Stimulated activated effector memory CD8-positive, alpha-beta T cell treated with anti-CD3 and anti-CD28 coated beads, Interleukin-12 subunit alpha, Interleukin-12 subunit beta, amount 100 ng/mL, for 72 hours (primary cell): ENCODE measurements at regions not wholly inside any gene's neighbourhood (a gene's known extent, or its start where the extent isn't known, plus 50 kb on each side); places are given as distances from the start of the nearest gene placed in this dataset.
A peak's percentile ranks its signal among the peaks of the same experiment; 100 is the strongest.

ENCODE experiments used
- ATAC-seq: fragments of 150-1000 bp; cut with Tn5 transposase; 2 replicates; pipeline ENCODE4 v1.10.0; 2021
- DNase-seq, 2 donors: peaks; one replicate each; pipeline ENCODE4 v3.0.0; 2021 to 2022; ENCODE audit warnings: low spot score in 2 of 2
- H3K27ac Mint-ChIP-seq: one replicate; pipeline ENCODE4 v1.8.0; 2022; ENCODE audit warnings: mild to moderate bottlenecking, mixed read lengths
- H3K36me3 Mint-ChIP-seq: one replicate; pipeline ENCODE4 v1.8.0; 2022; ENCODE audit warnings: mild to moderate bottlenecking, mixed read lengths
- H3K4me1 Mint-ChIP-seq: one replicate; pipeline ENCODE4 v1.8.0; 2022; ENCODE audit warnings: mixed read lengths
- H3K4me3 Mint-ChIP-seq: one replicate; pipeline ENCODE4 v1.8.0; 2022; ENCODE audit warnings: mild to moderate bottlenecking, mixed read lengths
- H3K9me3 Mint-ChIP-seq: one replicate; pipeline ENCODE4 v1.8.0; 2022; ENCODE audit warnings: mixed read lengths

DNA sequence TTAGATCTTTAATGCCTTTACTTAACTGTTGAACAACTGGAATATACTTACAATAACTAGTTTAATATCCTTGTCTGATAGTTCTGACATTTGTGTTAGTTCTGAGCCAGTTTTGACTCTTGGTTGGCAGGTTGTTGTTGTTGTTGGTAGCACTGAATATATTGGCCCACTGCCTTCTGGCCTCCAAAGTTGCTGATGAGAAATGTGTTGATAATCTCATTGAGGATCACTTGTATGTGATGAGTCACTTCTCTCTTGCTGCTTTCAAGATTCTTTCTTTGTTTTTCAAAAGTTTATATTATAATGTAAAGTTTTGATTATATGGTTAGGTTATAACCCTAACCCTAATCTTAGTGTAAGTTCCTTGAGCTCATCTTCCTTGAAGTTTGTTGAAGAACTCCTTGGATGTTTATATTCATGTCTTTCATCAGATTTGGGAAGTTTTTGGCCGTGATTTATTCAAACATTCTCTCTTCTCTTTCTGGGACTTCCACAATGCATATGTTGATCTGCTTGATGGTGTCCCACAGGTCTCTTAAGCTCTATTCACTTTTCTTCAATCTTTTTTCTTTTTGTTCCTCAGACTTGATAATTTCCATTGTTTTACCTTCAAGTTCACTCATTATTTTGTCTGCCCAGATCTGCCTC is 149.7 kb downstream of the FGF18 start:
- no peak for ATAC-seq
- Mint-ChIP-seq H3K27ac (no peak overlapping the region), H3K4me3 (no peak overlapping the region), H3K4me1 (no peaks in the 10 kb centered on the region), H3K36me3 (no peaks in the 10 kb centered on the region), H3K9me3 (peaks cover 16% of the 10 kb centered on the region)
- no peak for DNase-seq

- Mint-ChIP-seq H3K9me3 (peaks cover 16% of the 10 kb centered on the region), H3K27ac (no peak overlapping the region), H3K4me1 (no peaks in the 10 kb centered on the region), H3K36me3 (no peaks in the 10 kb centered on the region), H3K4me3 (no peak overlapping the region)
- DNase-seq (no peak), ATAC-seq (no peak)
Observed at GRCh38 chr5:171570244-171570825, 150.9 kb downstream of the FGF18 start.

DNA sequence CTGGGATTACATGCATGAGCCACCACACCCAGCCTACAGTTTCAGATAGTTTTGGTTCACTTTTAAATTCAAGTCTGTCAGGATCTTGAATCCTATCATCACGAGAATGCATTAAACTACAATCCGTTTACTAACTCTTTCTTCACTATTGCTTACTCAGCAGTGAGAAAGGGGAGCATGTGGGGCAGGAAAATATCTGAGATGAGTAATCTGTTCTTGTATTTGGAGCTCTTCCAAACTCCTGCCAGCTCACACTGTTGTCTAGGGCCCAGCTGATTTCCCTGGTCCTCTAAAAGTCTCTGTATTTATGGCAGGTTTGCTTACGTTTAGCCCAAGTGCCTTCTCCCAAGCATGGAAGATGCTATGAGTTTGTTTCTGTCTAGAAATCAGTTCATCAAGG is 152.2 kb downstream of the FGF18 start:
- Mint-ChIP-seq H3K27ac (no peak overlapping the region), H3K4me3 (no peak overlapping the region), H3K9me3 (peaks cover 16% of the 10 kb centered on the region), H3K4me1 (no peaks in the 10 kb centered on the region), H3K36me3 (no peaks in the 10 kb centered on the region)
- DNase-seq (no peak), ATAC-seq (no peak)

- Mint-ChIP-seq H3K36me3 (no peaks in the 10 kb centered on the region), H3K27ac (no peak overlapping the region)
- ATAC-seq = no peak
Observed at GRCh38 chr5:171573021-171573420, 153.6 kb downstream of the FGF18 start.

DNA sequence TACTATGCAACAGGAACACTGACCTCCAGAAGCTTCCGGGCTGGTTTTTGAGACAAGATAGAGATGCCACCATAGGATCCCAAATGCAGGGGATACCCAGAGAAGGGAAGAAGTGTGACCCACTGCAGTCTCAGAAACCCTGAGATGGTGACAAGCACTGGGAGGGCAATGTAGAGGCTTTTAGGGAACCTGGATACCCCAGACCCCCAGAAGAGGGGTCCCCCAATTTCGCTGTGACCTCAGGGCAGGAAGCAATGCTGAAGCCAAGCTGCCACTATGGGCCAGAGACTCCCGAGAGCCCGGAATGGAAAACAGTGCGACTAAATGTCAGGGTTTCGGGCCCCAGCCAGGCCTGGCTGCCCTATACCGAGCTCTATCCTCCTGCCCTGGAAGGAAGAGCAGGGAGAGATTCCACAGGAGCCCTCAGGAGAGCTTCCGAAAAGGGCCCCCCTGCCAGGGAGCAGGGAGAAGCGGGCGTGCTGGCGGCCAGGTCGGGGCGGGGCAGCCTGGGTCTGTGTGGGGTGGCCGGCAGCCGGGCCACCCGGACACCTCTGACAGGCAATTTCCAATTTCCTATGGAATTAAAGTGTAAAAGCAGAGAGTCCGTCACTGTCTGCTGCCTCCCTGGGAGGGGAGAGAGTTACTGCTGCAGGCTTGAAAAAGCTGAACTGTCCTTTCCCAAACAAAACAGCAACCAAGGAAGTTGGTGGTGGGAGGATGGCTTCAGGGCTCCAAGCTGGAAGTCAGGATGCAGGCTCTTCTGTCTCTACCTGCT is 154.2 kb downstream of the FGF18 start:
- peaks cover 11% of the 10 kb centered on the region for H3K9me3 Mint-ChIP-seq
- no peak overlapping the region for H3K4me3 Mint-ChIP-seq
- no peaks in the 10 kb centered on the region for H3K4me1 Mint-ChIP-seq
- H3K27ac Mint-ChIP-seq = no peak overlapping the region
- peak in 1 of 2 donors; percentile 23 for DNase-seq
- ATAC-seq = no peak
- no peaks in the 10 kb centered on the region for H3K36me3 Mint-ChIP-seq

More at GRCh38 chr5:171573021-171573420, 153.6 kb downstream of the FGF18 start:
- H3K4me1 Mint-ChIP-seq = no peaks in the 10 kb centered on the region
- no peak for DNase-seq
- H3K4me3 Mint-ChIP-seq = no peak overlapping the region
- peaks cover 15% of the 10 kb centered on the region for H3K9me3 Mint-ChIP-seq

GRCh38 chr5:171574376-171574775 is 154.9 kb downstream of the FGF18 start:
- H3K27ac Mint-ChIP-seq = no peak overlapping the region
- ATAC-seq (no peak), DNase-seq (peak in 1 of 2 donors; percentile 32)
- peaks cover 6% of the 10 kb centered on the region for H3K9me3 Mint-ChIP-seq
- no peaks in the 10 kb centered on the region for H3K4me1 Mint-ChIP-seq
- H3K36me3 Mint-ChIP-seq = no peaks in the 10 kb centered on the region
- no peak overlapping the region for H3K4me3 Mint-ChIP-seq

DNA sequence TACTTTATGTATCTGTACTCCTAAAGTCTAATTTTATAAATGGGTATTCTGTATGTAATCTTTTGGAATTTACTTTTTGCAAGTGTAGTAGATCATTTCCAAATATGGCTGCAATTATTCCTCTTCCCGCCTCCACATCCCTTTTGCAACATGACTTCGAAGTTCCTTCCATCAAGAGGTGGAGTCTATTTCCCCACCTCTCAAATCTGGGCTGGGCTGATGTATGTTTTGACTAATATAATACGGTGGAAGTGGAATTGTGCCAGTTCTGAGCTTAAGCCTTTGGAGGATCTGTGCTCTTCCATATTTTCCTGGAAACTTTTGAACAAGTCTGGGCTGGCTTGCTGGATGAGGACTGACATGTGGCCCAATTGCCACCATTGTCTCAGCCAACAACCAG is 155.9 kb downstream of the FGF18 start:
- DNase-seq = no peak
- Mint-ChIP-seq H3K4me1 (no peaks in the 10 kb centered on the region), H3K36me3 (no peaks in the 10 kb centered on the region), H3K4me3 (no peak overlapping the region), H3K27ac (no peak overlapping the region), H3K9me3 (peaks cover 2% of the 10 kb centered on the region)
- ATAC-seq = no peak

GRCh38 chr5:171575808-171576207 is 156.4 kb downstream of the FGF18 start:
- Mint-ChIP-seq H3K36me3 (no peaks in the 10 kb centered on the region), H3K9me3 (peaks cover 2% of the 10 kb centered on the region), H3K27ac (no peak overlapping the region), H3K4me3 (no peak overlapping the region), H3K4me1 (no peaks in the 10 kb centered on the region)
- DNase-seq (peak in 1 of 2 donors; percentile 2), ATAC-seq (no peak)

DNA sequence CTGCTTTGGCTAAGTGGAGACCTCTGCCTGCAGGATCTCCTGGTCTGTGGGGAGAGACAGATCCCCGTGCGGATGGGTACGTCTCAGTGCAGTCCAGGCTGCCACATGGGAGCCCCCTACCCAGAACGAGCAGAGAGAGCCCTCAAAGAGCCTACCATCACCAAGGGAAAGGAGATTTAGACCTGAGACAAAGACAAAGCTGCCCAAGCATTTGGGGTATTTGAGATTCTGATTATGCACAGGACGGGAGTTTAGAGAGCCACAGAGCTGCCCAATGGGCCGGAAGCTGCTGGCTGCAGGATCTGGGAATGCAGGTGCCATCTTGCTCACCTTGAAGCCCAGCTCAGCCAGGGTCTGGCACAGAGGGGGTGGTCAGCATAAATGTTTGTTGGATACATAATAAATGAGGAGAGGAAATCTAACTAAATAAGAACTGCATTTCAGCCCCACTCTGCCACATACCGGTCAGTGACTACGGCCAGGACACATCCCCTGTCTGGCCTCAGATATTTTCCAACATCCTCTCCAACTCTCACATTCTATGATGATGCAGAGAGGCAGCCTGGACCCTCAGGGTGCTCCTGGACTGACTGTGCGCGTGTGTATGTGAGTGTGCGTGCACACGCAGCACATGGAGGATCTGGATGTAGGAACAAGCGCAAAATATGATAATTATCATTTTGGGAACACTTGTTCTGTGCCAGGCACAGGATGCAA is 157.8 kb downstream of the FGF18 start:
- DNase-seq (peak in 1 of 2 donors; percentile 10), ATAC-seq (no peak)
- Mint-ChIP-seq H3K4me3 (no peak overlapping the region), H3K4me1 (no peaks in the 10 kb centered on the region), H3K36me3 (no peaks in the 10 kb centered on the region), H3K9me3 (peaks cover 2% of the 10 kb centered on the region), H3K27ac (no peak overlapping the region)

DNA sequence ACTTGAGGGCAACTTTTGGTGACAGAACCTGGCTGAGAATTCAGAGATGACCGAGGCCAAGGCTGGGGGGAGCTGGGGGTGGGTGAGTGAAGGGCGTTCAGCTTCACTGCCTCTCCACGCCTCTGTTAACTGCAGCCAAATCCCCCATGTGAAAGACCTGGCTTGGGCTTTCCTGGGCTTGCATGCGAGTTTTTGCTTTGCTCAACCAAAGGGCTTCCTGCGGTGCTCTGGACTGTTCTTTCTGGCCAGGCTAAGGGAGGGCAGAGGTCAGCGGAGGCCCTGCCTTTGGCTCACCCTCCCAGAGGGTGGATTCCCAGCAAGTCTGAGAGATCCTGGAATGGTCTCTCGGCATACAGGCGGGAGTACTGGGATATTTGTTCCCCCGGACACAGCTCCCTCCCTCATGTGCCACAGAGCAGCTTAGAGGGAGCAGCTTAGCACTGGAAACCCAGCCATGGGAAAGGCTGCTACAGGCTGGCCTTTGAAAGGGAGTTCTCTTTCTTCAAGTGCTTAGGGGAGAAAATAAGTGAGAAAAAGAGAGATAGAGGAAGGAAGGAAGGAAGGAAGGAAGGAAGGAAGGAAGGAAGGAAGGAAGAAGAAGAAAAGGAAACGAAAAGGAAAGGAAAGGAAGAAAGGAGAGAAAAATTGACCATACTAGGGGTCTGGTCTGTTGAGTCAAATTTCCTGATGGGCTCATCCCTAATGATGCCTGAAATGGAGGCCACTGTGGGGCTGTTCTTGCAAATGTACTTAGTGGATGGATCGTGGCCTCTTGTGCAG is 158.8 kb downstream of the FGF18 start:
- no peak for ATAC-seq
- no peaks in the 10 kb centered on the region for H3K36me3 Mint-ChIP-seq
- no peak overlapping the region for H3K27ac Mint-ChIP-seq
- peak in 1 of 2 donors; percentile 33 for DNase-seq
- no peaks in the 10 kb centered on the region for H3K9me3 Mint-ChIP-seq
- H3K4me1 Mint-ChIP-seq = no peaks in the 10 kb centered on the region
- no peak overlapping the region for H3K4me3 Mint-ChIP-seq

DNA sequence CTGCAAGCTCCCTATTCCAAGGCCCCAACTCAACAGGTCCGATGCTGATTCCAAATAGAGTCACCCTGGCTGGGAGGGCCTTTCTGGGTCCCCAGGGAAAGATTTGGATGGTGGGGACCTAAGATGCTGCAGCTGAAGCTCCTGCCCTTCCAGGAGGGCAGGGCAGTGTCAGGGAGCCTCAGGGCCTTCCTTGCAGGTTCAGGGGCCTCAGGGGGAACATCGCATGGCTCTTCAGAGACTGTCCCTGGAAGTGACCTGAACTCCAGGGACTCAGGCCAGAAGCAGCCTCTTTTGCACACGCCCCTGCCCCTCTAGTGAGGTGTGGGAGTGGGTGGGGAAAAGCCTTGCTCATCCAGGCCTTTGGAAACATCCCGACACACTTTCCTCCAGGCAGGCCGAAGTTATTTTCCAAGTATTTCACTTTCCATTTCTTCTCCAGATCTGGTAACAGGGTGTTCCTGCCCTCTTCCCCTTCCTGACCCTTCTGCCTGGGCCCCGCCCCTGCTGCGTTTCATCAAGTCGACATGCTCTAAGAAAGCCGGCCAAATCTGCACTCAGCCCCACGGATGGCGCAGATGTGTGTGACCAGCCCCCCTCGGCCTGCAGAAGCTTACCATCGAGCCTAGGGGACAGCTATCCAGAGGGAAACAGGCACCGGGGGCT is 159.5 kb downstream of the FGF18 start:
- no peak for ATAC-seq
- Mint-ChIP-seq H3K4me1 (no peaks in the 10 kb centered on the region), H3K36me3 (no peaks in the 10 kb centered on the region), H3K4me3 (no peak overlapping the region), H3K27ac (no peak overlapping the region), H3K9me3 (no peaks in the 10 kb centered on the region)
- peak in 1 of 2 donors; percentile 29 for DNase-seq

- H3K4me3 Mint-ChIP-seq = no peak overlapping the region
- ATAC-seq = no peak
- H3K4me1 Mint-ChIP-seq = no peaks in the 10 kb centered on the region
- peak in 1 of 2 donors; percentile 12 for DNase-seq
- no peaks in the 10 kb centered on the region for H3K9me3 Mint-ChIP-seq
- H3K27ac Mint-ChIP-seq = no peak overlapping the region
- no peaks in the 10 kb centered on the region for H3K36me3 Mint-ChIP-seq
Observed at GRCh38 chr5:171579976-171580411, 160.5 kb downstream of the FGF18 start.

- H3K36me3 Mint-ChIP-seq = no peaks in the 10 kb centered on the region
- ATAC-seq = no peak
- no peaks in the 10 kb centered on the region for H3K4me1 Mint-ChIP-seq
- H3K9me3 Mint-ChIP-seq = no peaks in the 10 kb centered on the region
- H3K27ac Mint-ChIP-seq = no peak overlapping the region
- DNase-seq = peak in 1 of 2 donors; percentile 6
- H3K4me3 Mint-ChIP-seq = no peak overlapping the region
Observed at GRCh38 chr5:171580502-171581265, 161.2 kb downstream of the FGF18 start.

GRCh38 chr5:171581781-171582180 is 162.3 kb downstream of the FGF18 start:
- ATAC-seq (no peak), DNase-seq (peak in 1 of 2 donors; percentile 39)
- no peaks in the 10 kb centered on the region for H3K4me1 Mint-ChIP-seq
- H3K4me3 Mint-ChIP-seq = no peak overlapping the region
- no peaks in the 10 kb centered on the region for H3K36me3 Mint-ChIP-seq
- no peak overlapping the region for H3K27ac Mint-ChIP-seq
- no peaks in the 10 kb centered on the region for H3K9me3 Mint-ChIP-seq
